ENCODE measurements at regions not wholly inside any gene's neighbourhood (a gene's known extent, or its start where the extent isn't known, plus 50 kb on each side); places are given as distances from the start of the nearest gene placed in this dataset.

GRCh38 chr9:20048985-20049384 lies 260.1 kb upstream of the SLC24A2 start:
- no peak for TF ChIP-seq CTCF (conservative IDR thresholded peaks at IDR 0.05; ENCODE audit: low read depth, low read length)
- TF ChIP-seq POLR2A (IDR thresholded peaks at IDR 0.05; ENCODE audit: low read depth, low read length): no peak
- TF ChIP-seq RFX5 (IDR thresholded peaks at IDR 0.05; ENCODE audit: low read depth, low read length): no peak
- TF ChIP-seq RCOR1 (IDR thresholded peaks at IDR 0.05; ENCODE audit: insufficient replicate concordance, low read length): no peak
- TF ChIP-seq NFE2L2 (IDR thresholded peaks at IDR 0.05; ENCODE audit: low read depth, low read length): no peak
- TF ChIP-seq MAFK (IDR thresholded peaks at IDR 0.05; ENCODE audit: low read depth, low read length): no peak
- TF ChIP-seq MAZ (IDR thresholded peaks at IDR 0.05; ENCODE audit: borderline replicate concordance, low read depth, low read length): no peak
- no peak for TF ChIP-seq MXI1 (IDR thresholded peaks at IDR 0.05; ENCODE audit: borderline replicate concordance, low read depth, low read length)
